NCI-H1417 treated with DMSO at 0.1 percent for 48 hours (cell line): ENCODE measurements at regions not wholly inside any gene's neighbourhood (a gene's known extent, or its start where the extent isn't known, plus 50 kb on each side); places are given as distances from the start of the nearest gene placed in this dataset.

ENCODE experiments used
- DNase-seq: peaks from one replicate; lab custom pipeline; 2025; lab: John Stamatoyannopoulos, UW

DNA sequence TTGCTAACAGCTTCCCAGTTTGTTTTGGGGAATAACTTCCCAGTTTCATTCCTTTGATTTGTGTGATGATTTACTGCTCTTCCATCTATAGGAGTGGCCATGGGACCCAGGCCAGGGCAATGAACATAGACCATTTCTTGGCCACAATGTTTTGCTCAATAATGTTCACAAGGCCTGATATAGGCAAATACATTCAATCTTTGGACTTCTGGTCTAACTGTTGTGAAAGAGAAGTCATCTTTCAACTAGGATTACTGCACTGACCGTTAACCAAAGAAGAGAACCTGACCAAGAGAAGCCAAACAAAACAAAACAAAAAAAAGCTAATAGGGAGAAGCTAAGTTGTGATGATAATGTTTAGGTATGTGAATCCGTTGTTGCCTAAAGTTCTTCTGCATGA, 221.8 kb upstream of the SUCLG2 start:
- DNase-seq = no peak

DNA sequence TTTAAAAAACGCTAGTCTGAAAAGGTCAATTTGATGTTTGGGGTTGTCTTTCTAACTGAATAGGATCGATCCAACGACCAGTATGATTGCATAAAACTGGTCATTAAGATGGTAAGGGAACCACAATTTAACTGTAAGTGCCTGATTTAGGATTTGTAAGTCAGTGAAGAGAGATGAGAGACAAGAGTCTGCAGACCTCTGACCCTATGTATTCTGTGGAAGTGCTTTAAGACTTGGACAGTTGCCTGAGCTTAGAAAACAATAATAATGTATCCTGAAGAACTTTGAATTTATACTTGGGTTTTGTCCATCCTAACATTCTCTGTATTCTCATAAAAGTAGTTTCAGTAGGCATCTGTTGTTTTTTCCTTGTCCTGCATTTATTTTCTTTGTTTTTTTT, 221.4 kb upstream of the SUCLG2 start:
- no peak for DNase-seq

DNA sequence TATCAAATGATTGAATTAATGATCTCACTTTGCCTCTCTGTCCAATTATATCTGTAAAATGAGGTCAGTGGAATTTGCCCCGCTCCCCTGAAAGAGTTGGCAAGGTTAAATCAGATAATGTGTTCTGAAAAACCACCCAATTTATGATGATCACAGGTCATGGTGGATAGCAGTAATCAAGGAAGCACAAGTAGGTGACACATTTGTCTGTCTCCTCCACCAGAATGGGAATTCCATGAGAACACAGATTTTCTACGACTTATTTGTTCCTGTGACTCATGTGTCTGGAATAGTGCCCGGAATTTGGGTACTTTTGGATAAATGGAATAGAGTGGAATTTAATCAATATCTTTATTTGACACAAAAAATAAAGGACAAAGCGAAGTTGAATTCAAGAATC, 220.9 kb upstream of the SUCLG2 start:
- DNase-seq = no peak

DNA sequence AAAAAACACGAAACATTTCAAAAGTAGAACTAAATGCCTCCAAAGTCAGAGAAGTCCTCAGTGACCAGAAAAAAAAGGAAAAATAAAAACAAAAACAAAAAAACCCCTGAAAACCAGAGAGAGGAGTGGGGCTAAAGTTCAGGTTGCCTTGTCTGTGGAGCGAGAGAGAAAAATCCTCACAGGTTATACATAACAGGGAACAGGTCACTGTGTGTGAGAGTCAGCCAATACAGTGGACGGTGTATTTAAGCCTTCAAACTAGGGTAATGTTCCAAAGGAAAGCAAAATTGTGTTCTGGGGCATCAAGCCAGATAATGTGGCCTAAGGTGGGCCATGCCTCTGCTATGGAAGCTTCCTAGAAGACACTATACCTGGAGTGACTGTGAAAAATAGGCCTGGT, 216.1 kb upstream of the SUCLG2 start:
- no peak for DNase-seq

DNA sequence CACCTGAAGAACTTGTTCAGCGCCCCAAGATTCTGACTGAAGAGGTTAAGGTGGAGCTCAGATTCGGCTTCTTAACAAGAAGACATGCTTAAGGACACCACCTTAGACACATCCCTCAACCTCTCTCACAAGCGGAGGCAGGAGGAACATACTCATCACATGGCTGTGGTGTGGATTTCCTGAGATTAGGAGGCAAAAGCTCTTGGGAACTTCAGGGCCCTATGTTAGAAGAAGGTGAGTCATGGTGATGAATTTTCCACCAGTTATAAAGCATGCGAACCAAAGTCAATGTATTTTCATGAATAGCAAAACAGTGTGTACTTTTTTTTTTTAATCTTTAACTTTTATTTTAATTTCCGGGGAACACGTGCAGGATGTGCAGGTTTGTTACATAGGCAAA, 212.2 kb upstream of the SUCLG2 start:
- DNase-seq = no peak

DNA sequence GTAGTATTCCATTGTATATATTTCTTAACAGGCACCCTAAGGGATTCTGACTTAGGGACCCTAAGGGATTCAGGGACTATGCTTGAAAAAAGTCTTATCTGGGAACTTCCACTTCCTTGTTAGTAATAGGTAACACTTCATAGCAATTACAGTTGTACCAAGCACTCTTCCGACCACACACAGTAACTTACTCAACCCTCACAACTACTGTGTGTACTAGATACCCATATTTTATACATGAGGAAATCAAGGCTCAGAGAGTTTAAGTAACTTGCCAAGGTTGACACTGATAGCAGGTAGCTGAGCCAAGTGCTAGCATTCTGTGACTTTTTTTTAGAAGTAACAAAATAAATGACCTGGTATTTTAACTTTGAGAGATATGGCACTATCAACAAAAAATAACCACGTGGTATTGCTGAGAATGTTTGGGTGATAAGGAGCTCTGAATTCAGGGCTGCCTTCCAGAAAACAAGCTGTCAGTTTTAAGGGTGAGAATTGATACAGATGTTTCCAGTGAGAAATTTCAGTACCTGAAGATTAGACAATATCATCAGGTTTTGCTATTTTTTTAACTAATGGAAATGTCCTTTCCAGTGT, 210.3 kb upstream of the SUCLG2 start:
- no peak for DNase-seq

DNA sequence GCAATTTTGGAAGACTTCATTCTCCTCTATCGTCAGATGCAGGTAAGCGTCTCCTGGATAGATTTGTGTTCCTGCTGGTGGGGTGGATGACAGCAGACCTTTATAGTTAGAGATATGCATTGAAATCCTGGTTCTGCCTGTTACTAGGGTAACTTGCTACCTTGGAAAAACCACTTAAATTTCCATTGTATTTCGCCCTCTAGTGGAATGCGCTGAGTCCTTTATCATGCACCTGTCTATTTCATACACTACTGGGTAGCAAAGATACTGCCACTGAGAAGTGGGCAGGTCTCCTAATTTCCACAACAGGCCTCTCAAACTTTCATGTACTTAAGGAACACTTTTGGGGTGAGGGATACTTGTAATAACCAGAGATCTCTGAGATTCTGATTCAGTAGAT, 209.5 kb upstream of the SUCLG2 start:
- no peak for DNase-seq

DNA sequence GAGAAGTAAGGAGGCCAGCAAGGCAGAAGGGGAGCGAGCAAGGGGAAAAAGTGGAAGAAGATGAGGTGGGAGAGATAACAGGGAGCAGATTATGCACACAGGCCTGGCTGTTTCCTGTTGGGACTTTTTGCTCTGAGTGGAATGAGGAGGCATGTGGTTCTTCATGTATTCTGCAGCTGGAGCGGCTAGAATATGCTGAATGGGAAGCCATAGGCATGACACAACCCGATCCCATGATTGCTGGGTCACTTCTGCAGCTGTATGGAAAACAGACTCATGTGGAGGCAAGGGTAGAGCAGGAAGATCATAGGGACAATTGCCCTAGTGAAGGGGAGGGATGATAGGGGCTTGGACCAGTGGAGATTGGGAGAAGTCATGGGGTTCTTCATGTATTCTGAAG, 206.0 kb upstream of the SUCLG2 start:
- DNase-seq = no peak

DNA sequence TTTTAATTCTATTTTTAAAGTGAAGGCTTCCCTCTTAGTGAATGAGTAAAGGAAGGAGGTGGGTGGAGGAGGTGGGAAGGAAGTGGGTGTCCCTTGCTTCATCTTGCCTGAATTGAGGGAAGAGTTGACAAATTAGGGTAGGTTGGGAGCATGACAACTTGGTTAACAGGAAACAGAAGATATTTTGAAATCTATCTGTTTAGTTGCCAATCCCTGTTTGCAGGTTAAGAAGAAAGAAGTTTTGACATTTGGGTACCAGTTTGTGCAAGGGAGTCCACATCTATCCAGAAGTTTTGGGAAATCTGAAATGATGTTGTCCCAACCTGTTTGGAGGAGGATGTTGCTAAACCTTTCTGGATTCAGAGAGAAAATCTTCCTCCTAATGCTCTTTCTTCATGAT, 204.1 kb upstream of the SUCLG2 start:
- no peak for DNase-seq

DNA sequence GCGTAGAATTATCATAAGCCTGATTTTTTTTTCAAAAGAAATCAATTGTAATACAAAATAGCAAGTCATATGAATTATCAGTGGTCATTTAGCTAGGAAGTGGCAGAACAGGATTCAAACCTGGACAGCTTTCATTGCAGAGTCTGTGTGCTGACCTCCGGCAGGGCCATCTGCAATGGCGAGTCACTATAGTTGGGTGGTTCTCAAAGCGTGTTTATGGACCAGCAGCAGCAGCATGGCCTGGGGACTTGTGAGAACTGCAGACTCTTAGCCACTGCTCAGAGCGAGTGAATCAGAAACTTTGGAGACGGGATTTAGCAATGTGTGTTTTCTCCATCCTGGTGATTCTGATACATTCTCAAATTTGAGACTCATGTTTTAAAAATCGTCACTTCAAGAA, 202.3 kb upstream of the SUCLG2 start:
- DNase-seq = no peak

DNA sequence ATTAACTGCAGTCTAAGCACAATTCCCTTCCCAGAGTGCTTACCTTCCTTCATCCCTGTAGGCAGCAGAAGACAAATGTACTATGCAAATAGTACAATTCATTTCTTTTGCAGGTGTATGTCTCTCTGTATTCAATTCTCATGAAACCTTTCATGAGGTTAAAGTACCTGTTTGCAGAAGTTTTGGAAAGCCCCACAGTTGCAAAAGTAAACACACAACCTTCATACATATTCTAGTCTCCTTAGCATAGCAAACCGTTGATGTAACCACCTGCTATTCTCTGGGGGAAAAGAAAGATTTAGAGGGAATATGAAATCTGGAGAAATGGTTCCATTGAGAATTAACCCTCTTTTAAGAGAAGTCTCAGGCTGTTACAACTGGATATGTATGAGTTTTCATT, 200.3 kb upstream of the SUCLG2 start:
- DNase-seq = no peak

DNA sequence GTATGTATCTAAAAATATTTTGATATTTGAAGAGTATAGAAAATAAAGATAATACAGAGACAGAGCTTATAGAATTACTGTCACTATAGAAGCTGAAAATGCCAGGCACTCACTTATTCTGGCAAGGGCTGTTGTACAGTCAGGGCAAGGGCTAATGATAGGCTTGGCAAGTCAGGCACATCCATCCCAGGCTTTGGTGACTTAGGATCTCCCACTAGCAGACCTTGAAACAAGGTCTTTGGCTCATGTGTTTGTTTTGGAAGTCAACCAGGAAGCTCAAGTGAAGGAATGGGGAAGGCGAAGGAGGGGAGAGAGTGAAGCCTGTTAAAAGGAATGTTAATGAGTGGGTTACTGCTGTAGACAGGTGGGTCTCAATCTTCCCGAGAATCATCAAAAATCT, 199.1 kb upstream of the SUCLG2 start:
- DNase-seq = no peak

DNA sequence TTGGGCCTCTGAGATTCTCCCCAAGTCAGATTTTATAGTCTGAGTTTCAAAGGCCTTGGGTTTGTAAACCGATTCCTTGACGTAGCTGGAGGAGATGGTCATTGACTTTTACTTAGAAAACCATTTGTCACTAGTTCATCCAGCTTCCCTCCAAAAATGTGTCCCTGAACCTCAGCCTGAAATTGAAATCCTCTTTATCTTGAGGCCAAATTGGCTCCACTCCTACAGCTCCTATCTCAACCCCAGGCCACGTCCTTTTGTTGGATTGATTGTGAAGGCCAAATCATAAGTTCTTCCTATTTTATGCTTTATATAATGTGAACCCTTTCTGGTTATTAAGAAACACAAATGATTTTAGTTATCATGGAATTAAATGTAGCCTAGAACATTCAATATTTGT, 193.9 kb upstream of the SUCLG2 start:
- no peak for DNase-seq

DNA sequence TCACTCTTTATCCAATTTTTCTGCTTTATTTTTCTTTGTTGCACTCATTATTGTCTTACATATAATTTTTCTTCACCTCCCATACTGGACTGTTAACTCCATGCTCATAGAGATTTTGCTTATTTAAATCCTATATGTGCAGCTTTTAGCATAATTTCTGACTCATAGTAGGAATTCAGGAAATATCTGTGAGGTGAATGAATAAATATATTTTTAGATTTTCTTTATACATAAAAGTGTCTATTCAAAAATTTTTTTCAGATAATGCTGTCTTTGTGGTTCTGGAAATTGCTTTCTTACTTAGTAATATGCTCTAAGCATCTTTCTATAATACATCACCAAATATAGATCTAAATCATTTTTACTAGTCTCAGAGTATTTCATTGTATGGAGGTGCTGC, 191.8 kb upstream of the SUCLG2 start:
- no peak for DNase-seq

DNA sequence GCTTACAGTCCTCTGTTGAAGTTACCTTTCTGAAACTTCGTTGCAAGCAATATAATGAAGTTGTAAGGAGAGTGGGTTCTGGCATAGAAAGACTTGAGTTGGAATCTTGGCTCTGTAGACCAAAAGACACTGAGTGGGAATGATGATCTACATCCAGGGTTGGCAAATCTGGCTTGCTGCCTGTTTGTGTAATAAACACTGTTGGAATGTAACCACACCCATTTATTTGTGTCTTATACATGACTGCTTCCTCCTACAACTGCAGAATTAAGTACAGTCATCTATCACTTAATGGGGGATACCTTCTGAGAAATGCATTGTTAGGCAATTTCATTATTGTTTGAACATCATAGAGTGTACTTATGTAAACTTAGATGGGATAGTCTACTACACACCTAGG, 178.4 kb upstream of the SUCLG2 start:
- DNase-seq = no peak

DNA sequence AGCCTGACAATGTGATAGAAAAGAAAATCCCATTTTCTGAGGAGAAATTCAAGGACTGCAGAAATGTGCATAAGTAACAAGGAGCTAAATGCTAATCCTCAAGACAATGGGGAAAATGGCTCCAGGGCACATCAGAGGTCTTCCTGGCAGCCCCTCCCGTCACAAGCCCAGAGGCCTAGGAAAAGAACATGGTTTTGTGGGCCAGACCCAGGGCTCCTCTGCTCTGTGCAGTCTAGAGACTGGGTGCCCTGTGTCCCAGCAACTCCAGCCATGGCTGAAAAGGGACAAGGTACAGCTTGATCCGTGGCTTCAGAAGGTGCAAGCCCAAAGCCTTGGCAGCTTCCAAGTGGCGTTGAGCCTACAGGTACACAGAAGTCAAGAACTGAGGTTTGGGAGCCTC, 176.8 kb upstream of the SUCLG2 start:
- no peak for DNase-seq

DNA sequence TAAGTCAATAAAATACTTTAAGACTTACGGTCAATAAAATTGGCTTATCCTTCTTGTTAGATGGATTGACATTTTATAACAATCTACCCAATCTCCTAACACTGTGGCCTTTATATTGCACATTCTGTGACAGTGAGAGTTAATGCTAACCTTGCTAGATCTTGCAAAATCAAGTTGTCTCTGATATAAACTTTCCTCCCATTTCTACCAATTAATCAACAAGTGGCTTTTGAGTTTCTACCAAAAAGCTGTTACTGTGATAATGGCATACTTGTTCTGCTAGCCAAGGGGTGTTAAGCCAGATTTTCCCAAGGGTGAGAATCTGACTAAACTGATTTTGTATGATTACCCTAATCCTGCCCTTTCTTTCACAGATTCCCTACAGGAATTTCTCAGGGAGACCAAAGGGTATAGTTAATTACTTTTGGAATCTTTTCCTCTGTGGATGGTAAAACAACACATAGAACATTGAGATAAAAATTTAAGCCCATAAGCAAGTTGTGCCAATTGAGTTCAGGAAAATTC, 174.1 kb upstream of the SUCLG2 start:
- no peak for DNase-seq

DNA sequence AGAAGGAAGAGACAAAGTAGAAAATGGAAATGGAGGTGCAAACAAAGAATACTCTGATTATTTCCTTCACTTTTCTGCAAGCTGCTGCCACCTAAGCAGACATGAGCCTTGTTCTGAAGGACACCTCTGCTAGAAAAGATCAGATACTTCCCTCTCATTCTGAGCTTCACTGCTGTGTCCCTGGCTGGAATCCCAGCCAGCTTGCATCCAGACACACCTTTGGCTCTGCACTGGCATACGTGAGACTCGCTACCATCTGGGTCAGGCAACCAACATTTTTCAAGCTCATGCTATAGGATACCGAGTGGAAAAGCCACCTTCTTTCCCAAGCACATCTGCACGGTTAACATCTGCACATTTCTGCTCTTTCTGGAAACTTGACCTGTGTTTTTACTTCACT, 166.7 kb upstream of the SUCLG2 start:
- no peak for DNase-seq

DNA sequence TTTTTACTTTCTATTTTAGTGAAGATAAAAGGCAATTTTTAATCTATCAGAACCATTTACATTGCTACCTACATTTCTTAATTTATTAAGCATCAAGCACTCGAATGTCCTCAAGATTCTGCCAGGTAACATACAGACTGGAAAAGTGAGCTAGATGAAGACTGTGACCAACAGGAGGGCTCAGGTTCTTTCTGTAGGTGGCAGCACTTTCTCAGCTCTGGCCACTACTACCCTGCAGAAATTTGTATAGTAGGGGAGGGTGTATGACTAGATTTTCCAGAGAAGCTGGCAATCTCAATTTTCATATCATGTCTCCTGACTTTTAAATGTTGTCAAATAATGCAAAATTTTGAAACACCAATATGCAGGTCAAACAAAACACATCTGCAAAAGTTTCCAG, 165.0 kb upstream of the SUCLG2 start:
- DNase-seq = no peak

DNA sequence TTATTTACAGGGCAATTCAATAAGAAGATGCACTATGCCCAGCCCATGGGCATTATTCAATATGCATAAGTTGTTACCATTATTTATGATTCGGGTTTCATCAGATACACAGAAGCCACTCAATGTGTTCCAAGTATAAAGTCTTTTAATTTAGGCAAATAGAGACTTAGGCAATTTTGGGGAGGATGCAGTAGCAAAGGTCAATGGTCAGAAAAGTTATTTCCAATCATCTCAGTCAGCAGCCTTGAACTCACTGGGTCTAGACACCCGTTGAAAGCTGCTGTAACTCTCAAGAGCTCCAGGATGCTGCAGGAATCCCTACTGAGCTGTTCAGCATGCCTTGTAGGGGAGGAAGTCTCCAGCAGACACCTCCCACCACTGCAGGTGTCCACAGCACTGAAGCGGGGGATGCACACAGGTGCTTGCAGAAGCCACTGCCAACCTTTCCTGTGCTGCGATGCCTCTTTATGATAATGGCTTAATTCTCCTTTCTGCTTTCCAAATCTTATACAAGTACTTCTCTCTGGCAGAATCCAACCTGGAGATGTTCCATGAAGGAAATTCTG, 155.0 kb upstream of the SUCLG2 start:
- no peak for DNase-seq

DNA sequence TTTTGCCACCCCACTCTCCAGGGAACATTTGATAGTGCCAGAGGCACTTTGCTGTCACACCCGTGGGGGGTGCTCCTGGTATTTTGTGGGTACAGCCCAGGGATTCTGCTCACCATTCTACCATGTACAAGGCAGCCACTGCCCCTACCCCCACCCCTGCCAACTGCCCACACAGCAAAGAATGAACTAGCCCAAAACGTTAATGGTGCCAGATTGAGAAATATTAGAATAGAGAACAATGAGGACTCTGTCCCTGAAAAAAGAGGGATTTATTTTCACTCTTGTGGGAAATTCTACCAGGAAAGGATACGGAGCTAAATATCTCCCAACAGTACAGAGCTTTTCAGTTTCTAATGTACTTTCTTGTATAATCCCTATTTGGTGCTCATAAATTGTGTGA, 154.5 kb upstream of the SUCLG2 start:
- DNase-seq = no peak

DNA sequence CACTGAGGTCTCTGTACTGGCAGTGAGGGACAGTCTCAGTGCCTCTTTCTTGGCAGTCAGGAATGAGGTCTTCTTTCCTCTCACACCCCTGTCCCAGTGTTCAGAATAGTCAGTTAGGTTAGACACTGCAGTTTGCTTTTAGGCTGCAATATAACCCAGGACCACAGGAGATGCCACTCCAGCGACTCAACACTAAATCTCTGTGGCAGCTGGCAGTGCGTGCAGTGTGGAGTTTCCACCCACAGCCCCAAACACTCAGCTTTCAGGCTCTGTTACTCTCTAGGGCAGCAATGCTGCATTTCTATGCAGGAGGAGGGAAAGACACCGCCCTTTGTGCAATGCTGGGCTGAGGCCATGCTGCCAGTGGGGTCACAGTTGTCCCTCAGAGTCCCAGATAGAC, 150.2 kb upstream of the SUCLG2 start:
- no peak for DNase-seq

DNA sequence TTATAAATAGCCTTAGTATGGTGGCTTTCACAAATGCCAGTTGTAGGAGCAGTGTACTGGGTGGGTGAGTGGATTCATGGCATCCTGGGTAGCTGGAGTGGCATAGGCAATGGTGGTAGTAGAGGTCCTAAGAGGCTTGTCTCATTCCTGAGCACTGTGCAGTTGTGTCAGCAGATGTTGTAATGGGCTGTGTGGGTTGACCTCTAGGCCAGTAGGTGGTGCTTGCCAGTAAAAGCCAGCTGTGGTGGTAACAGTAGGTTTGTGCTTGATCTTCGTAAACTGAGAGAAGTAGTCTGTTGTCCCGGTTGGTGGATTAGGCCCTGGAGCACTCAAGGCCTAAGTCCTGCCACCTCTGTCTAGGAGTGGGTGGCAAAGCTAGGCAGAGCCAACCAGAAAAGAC, 149.7 kb upstream of the SUCLG2 start:
- no peak for DNase-seq

DNA sequence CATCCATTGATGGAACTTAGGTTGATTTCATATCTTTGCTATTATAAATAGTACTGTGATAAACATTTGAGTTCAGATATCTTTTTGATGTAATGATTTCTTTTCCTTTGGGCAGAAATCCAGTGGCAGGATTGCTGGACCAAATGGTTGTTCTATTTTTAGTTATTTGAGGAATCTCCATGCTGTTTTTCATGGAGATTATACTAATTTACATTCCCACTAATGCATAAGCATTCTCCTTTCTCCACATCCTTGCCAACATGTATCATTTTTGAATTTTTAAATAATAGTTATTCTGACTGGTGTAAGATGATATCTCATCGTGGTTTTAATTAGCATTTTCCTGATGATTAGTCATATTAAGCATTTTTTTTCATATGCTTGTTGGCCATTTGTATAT, 144.0 kb upstream of the SUCLG2 start:
- no peak for DNase-seq
